PC-9 (cell line): ENCODE measurements at regions not wholly inside any gene's neighbourhood (a gene's known extent, or its start where the extent isn't known, plus 50 kb on each side); places are given as distances from the start of the nearest gene placed in this dataset.

Experiments
- EZH2 ChIP-seq: fragments of 200-600 bp; sonication (generic); IDR thresholded peaks from 2 replicates; pipeline ENCODE4 v1.8.0; 2017; ENCODE audit warnings: antibody characterized with exemption, low read depth
- TF ChIP-seq, protein P1 (sequence below): fragments of 200-600 bp; sonication (generic); conservative IDR thresholded peaks from 2 replicates; pipeline ENCODE4 v1.6.1; 2017; ENCODE audit warnings: mixed run types, antibody characterized with exemption, mild to moderate bottlenecking, moderate library complexity

DNA sequence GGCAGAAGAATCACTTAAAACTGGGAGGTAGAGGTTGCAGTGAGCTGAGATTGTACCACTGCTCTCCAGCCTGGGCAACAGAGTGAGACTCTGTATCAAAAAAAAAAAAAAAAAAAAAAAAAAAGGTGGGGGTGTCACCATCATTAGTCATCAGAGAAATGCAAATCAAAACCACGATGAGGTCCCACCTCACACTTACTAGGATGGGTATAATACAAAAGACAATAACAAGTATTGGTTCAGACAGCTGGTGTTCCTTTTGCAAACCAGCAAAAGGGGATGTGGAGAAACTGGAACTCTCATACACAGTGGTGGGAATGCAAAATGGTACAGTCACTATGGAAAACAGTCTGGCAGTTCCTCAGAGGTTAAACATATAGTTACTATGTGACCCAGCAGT is 78.7 kb upstream of the TSC22D2 start:
- TF ChIP-seq, protein P1, sequence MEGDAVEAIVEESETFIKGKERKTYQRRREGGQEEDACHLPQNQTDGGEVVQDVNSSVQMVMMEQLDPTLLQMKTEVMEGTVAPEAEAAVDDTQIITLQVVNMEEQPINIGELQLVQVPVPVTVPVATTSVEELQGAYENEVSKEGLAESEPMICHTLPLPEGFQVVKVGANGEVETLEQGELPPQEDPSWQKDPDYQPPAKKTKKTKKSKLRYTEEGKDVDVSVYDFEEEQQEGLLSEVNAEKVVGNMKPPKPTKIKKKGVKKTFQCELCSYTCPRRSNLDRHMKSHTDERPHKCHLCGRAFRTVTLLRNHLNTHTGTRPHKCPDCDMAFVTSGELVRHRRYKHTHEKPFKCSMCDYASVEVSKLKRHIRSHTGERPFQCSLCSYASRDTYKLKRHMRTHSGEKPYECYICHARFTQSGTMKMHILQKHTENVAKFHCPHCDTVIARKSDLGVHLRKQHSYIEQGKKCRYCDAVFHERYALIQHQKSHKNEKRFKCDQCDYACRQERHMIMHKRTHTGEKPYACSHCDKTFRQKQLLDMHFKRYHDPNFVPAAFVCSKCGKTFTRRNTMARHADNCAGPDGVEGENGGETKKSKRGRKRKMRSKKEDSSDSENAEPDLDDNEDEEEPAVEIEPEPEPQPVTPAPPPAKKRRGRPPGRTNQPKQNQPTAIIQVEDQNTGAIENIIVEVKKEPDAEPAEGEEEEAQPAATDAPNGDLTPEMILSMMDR = no peak
- no peak for TF ChIP-seq EZH2
